ENCODE measurements at regions not wholly inside any gene's neighbourhood (a gene's known extent, or its start where the extent isn't known, plus 50 kb on each side); places are given as distances from the start of the nearest gene placed in this dataset.

DNA sequence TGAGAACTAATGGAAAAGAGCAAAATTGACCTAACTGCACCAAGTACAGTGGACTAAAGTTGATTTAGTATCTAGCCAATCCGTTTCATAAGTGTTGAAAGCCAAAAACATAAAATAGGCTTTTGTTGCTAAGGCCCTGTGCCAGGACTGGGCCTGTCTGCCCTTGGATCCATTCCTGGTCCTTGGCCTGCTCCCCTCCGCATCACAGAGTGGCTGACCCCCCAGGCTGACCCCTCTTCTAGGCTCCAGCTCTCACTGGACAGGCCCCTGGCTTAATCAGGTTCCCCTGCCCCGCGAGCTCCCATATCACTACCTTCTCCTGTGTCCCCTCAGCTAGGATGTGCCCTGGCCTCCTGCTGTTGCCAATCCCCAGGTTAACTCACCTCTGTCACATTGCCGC is 313.6 kb upstream of the MYOCD start:
- Histone ChIP-seq H3K79me2 (ENCODE audit: insufficient read depth, low read length) (no peaks in the 10 kb centered on the region), H3K27me3 (ENCODE audit: insufficient read depth, low read length) (no peaks in the 10 kb centered on the region), H2BK20ac (ENCODE audit: low read depth, low read length, poor library complexity, severe bottlenecking) (no peak overlapping the region), H3K27ac (ENCODE audit: insufficient read length, low read depth, low read length) (no peak overlapping the region), H3K18ac (ENCODE audit: insufficient read length, low read depth, low read length) (no peak overlapping the region), H2BK5ac (ENCODE audit: insufficient read length, low read length) (no peak overlapping the region), H3K4me1 (ENCODE audit: insufficient read depth, low read length) (no peaks in the 10 kb centered on the region), H4K8ac (replicated peaks; ENCODE audit: insufficient read length, low read depth, low read length) (no peak overlapping the region), H3K56ac (ENCODE audit: insufficient read length, low read depth, low read length) (no peak overlapping the region), H4K20me1 (ENCODE audit: control insufficient read depth, insufficient read depth, insufficient read length) (no peaks in the 10 kb centered on the region), H3K9ac (ENCODE audit: extremely low read depth, insufficient read length, low read length) (no peak overlapping the region), H2AFZ (ENCODE audit: low read length) (no peak overlapping the region), H4K91ac (ENCODE audit: insufficient read length, low read depth, low read length) (no peak overlapping the region), H3K23ac (ENCODE audit: insufficient read length, low read depth, low read length) (no peak overlapping the region), H3K23me2 (ENCODE audit: insufficient read length, low read depth, low read length, poor library complexity, severe bottlenecking) (no peaks in the 10 kb centered on the region), H3K4me2 (ENCODE audit: insufficient read depth, insufficient read length, low read length) (no peak overlapping the region), H2BK12ac (ENCODE audit: insufficient read length, low read depth, low read length) (no peak overlapping the region), H2BK120ac (ENCODE audit: low read depth, low read length, poor library complexity, severe bottlenecking) (no peak overlapping the region), H3K4ac (ENCODE audit: low read depth, low read length) (no peak overlapping the region), H4K5ac (ENCODE audit: insufficient read length, low read depth, low read length) (no peak overlapping the region), H2AK5ac (ENCODE audit: insufficient read length, low read length) (no peak overlapping the region), H3T11ph (ENCODE audit: low read length) (no peak overlapping the region), H2BK15ac (ENCODE audit: low read depth, low read length) (no peak overlapping the region), H3K79me1 (ENCODE audit: insufficient read depth, low read depth, low read length, poor library complexity, severe bottlenecking) (no peaks in the 10 kb centered on the region), H3K14ac (ENCODE audit: insufficient read depth, low read length) (no peak overlapping the region), H3K9me3 (ENCODE audit: control insufficient read depth, low read depth, low read length) (no peaks in the 10 kb centered on the region)
- Mint-ChIP-seq H3K27me3 (ENCODE audit: low read depth) (no peaks in the 10 kb centered on the region), H3K9me3 (peaks cover 0 to 3% of the 10 kb centered on the region in 2 experiments; a peak in 3 of 5 replicates), H3K4me3 (no peak overlapping the region), H3K27ac (no peak overlapping the region; a peak in 1 of 7 replicates), H3K4me1 (no peaks in the 10 kb centered on the region), H3K36me3 (ENCODE audit: insufficient read depth in 1 of 3, low read depth in 3 of 3) (no peaks in the 10 kb centered on the region)
- TF ChIP-seq, protein P1, sequence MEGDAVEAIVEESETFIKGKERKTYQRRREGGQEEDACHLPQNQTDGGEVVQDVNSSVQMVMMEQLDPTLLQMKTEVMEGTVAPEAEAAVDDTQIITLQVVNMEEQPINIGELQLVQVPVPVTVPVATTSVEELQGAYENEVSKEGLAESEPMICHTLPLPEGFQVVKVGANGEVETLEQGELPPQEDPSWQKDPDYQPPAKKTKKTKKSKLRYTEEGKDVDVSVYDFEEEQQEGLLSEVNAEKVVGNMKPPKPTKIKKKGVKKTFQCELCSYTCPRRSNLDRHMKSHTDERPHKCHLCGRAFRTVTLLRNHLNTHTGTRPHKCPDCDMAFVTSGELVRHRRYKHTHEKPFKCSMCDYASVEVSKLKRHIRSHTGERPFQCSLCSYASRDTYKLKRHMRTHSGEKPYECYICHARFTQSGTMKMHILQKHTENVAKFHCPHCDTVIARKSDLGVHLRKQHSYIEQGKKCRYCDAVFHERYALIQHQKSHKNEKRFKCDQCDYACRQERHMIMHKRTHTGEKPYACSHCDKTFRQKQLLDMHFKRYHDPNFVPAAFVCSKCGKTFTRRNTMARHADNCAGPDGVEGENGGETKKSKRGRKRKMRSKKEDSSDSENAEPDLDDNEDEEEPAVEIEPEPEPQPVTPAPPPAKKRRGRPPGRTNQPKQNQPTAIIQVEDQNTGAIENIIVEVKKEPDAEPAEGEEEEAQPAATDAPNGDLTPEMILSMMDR (conservative IDR thresholded peaks at IDR 0.05): no peak
- no peak for DNase-seq
- WGBS (ENCODE audit: extremely low coverage, insufficient read length, low lambda C conversion rate): no CpG with 5 or more reads among the region's 5 CpGs

Measured in H9 (cell line).